Mammary epithelial cell (primary cell): ENCODE measurements at regions not wholly inside any gene's neighbourhood (a gene's known extent, or its start where the extent isn't known, plus 50 kb on each side); places are given as distances from the start of the nearest gene placed in this dataset.

Experiments used
- EZH2 ChIP-seq: IDR thresholded peaks from 2 replicates; pipeline ENCODE4 v1.6.1; 2012; ENCODE audit warnings: low read length, inconsistent platforms, borderline replicate concordance
- TF ChIP-seq, protein P1 (sequence below), 2 donors: IDR thresholded peaks in 1 of 2; conservative IDR thresholded peaks in 1 of 2; 2 replicates each; pipeline ENCODE4 v1.5.1; 2011 to 2012; ENCODE audit warnings: inconsistent platforms in 2 of 2, low read length in 2 of 2, mild to moderate bottlenecking in 2 of 2, control low read depth in 1 of 2, low read depth in 1 of 2; ENCODE audit not compliant: insufficient read depth in 1 of 2; ENCODE audit errors: extremely low read depth in 1 of 2

DNA sequence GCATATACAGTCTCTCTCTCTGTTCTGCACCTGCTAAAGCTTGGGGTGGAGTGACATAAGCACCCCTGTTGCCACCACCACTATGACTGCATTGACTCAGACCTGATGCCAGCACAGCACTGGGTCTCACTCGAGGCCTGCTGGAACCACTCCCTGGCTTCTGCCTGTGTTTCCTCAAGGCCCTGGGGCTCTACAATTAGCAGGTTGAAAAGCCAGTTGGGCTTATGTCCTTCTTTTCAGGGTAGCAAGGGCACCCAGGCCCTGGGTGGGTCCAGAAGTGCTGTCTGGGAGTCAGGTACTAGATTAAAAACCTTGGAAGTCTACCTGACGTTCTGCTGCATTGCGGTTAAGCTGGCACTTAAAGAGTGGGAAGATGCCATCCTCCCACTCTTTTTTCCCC is 50.5 kb upstream of the MAGEC3 start:
- TF ChIP-seq EZH2 = no peak
- TF ChIP-seq, protein P1, sequence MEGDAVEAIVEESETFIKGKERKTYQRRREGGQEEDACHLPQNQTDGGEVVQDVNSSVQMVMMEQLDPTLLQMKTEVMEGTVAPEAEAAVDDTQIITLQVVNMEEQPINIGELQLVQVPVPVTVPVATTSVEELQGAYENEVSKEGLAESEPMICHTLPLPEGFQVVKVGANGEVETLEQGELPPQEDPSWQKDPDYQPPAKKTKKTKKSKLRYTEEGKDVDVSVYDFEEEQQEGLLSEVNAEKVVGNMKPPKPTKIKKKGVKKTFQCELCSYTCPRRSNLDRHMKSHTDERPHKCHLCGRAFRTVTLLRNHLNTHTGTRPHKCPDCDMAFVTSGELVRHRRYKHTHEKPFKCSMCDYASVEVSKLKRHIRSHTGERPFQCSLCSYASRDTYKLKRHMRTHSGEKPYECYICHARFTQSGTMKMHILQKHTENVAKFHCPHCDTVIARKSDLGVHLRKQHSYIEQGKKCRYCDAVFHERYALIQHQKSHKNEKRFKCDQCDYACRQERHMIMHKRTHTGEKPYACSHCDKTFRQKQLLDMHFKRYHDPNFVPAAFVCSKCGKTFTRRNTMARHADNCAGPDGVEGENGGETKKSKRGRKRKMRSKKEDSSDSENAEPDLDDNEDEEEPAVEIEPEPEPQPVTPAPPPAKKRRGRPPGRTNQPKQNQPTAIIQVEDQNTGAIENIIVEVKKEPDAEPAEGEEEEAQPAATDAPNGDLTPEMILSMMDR (conservative IDR thresholded peaks at IDR 0.05 in 1 of 2, IDR thresholded peaks at IDR 0.05 in 1 of 2; ENCODE audit: extremely low read depth in 1 of 2, insufficient read depth in 1 of 2, low read depth in 1 of 2, low read length in 2 of 2) = no peak
